Loucy (cell line): ENCODE measurements at regions not wholly inside any gene's neighbourhood (a gene's known extent, or its start where the extent isn't known, plus 50 kb on each side); places are given as distances from the start of the nearest gene placed in this dataset.
A peak's percentile ranks its signal among the peaks of the same experiment; 100 is the strongest.

Experiments
- H2AFZ ChIP-seq: fragments of 200-600 bp; sonication (generic); 2 replicates; pipeline ENCODE4 v1.6.0; 2016; ENCODE audit warnings: antibody characterized with exemption, mild to moderate bottlenecking, low read length, moderate library complexity
- H3F3A ChIP-seq: fragments of 200-600 bp; 2 replicates; pipeline ENCODE4 v1.6.0; 2016; ENCODE audit warnings: antibody characterized with exemption, low read depth, mild to moderate bottlenecking
- H3K27me3 ChIP-seq: fragments of 200-600 bp; sonication (generic); 2 replicates; pipeline ENCODE4 v1.6.1; 2014; ENCODE audit warnings: low read length, mild to moderate bottlenecking; ENCODE audit not compliant: insufficient read depth, poor library complexity, severe bottlenecking
- H3K36me3 ChIP-seq: fragments of 200-600 bp; sonication (generic); 2 replicates; pipeline ENCODE4 v1.6.1; 2016; ENCODE audit warnings: low read length; ENCODE audit not compliant: insufficient read depth
- H3K4me1 ChIP-seq: fragments of 200-600 bp; sonication (generic); 2 replicates; pipeline ENCODE4 v1.5.1; 2014; ENCODE audit warnings: low read length, mild to moderate bottlenecking; ENCODE audit not compliant: insufficient read depth, poor library complexity, severe bottlenecking
- H3K4me2 ChIP-seq: fragments of 200-600 bp; sonication (generic); 2 replicates; pipeline ENCODE4 v1.6.0; 2014; ENCODE audit warnings: antibody characterized with exemption, low read length, low read depth, mild to moderate bottlenecking; ENCODE audit not compliant: poor library complexity, severe bottlenecking
- H3K4me3 ChIP-seq: fragments of 200-600 bp; sonication (generic); 2 replicates; pipeline ENCODE4 v1.5.1; 2014; ENCODE audit warnings: low read length, mild to moderate bottlenecking, mixed read lengths; ENCODE audit not compliant: poor library complexity, severe bottlenecking
- H3K79me2 ChIP-seq: fragments of 200-600 bp; sonication (generic); 2 replicates; pipeline ENCODE4 v1.6.1; 2014; ENCODE audit warnings: low read length; ENCODE audit not compliant: insufficient read depth
- H3K9ac ChIP-seq: fragments of 200-600 bp; sonication (generic); 2 replicates; pipeline ENCODE4 v1.6.0; 2014; ENCODE audit warnings: mild to moderate bottlenecking, low read depth, low read length, moderate library complexity; ENCODE audit not compliant: poor library complexity, severe bottlenecking
- H3K9me2 ChIP-seq: fragments of 200-600 bp; sonication (generic); replicated peaks from 2 replicates; pipeline ENCODE4 v1.6.1; 2016; ENCODE audit warnings: low read depth, low read length, mixed read lengths
- H3K9me3 ChIP-seq: fragments of 200-600 bp; sonication (generic); 2 replicates; pipeline ENCODE4 v1.6.1; 2014; ENCODE audit warnings: mild to moderate bottlenecking, antibody characterized with exemption, low read length, low read depth; ENCODE audit not compliant: insufficient read depth
- H4K20me1 ChIP-seq: fragments of 200-600 bp; sonication (generic); 2 replicates; pipeline ENCODE4 v1.6.0; 2014; ENCODE audit warnings: antibody characterized with exemption, low read length, mild to moderate bottlenecking; ENCODE audit not compliant: insufficient read depth, poor library complexity, severe bottlenecking
- CTCF ChIP-seq: fragments of 200-600 bp; sonication (generic); conservative IDR thresholded peaks from 2 replicates; pipeline ENCODE4 v1.5.1; 2014; ENCODE audit warnings: mild to moderate bottlenecking, antibody characterized with exemption, low read length
- EZH2phosphoT487 ChIP-seq: fragments of 200-600 bp; IDR thresholded peaks from 2 replicates; pipeline ENCODE4 v1.6.1; 2018; ENCODE audit warnings: antibody characterized with exemption, mild to moderate bottlenecking, moderate library complexity, borderline replicate concordance

GRCh38 chr4:144259285-144259684 lies 118.8 kb upstream of the GYPA start:
- Histone ChIP-seq H3K4me2 (no peak overlapping the region), H3K9me3 (peaks cover 6% of the 10 kb centered on the region), H3K9ac (no peak overlapping the region), H3K9me2 (no peaks in the 10 kb centered on the region), H3F3A (no peaks in the 10 kb centered on the region), H2AFZ (no peak overlapping the region), H3K27me3 (no peaks in the 10 kb centered on the region), H3K79me2 (no peaks in the 10 kb centered on the region), H3K4me1 (no peaks in the 10 kb centered on the region), H3K4me3 (no peak overlapping the region), H3K36me3 (no peaks in the 10 kb centered on the region), H4K20me1 (no peaks in the 10 kb centered on the region)
- TF ChIP-seq EZH2phosphoT487: no peak
- no peak for TF ChIP-seq CTCF

- Histone ChIP-seq H3K4me1 (no peaks in the 10 kb centered on the region), H3K36me3 (no peaks in the 10 kb centered on the region), H3F3A (no peaks in the 10 kb centered on the region), H3K9ac (no peak overlapping the region), H3K27me3 (no peaks in the 10 kb centered on the region), H3K4me2 (no peak overlapping the region), H2AFZ (peak overlapping the region; percentile 28; the same call in 1 of the 2 replicates), H3K9me2 (no peaks in the 10 kb centered on the region), H4K20me1 (no peaks in the 10 kb centered on the region), H3K79me2 (no peaks in the 10 kb centered on the region), H3K4me3 (no peak overlapping the region), H3K9me3 (no peaks in the 10 kb centered on the region)
- TF ChIP-seq EZH2phosphoT487: no peak
- TF ChIP-seq CTCF: no peak
Observed at GRCh38 chr4:144267084-144267483, 126.6 kb upstream of the GYPA start.

GRCh38 chr4:144280688-144281087 lies 140.2 kb upstream of the GYPA start:
- Histone ChIP-seq H3K27me3 (no peaks in the 10 kb centered on the region), H2AFZ (no peak overlapping the region), H3K4me3 (no peak overlapping the region), H3K79me2 (no peaks in the 10 kb centered on the region), H3F3A (no peaks in the 10 kb centered on the region), H3K4me1 (no peaks in the 10 kb centered on the region), H3K9me3 (no peaks in the 10 kb centered on the region), H3K4me2 (no peak overlapping the region), H3K9ac (no peak overlapping the region), H3K36me3 (no peaks in the 10 kb centered on the region), H4K20me1 (no peaks in the 10 kb centered on the region), H3K9me2 (no peaks in the 10 kb centered on the region)
- no peak for TF ChIP-seq CTCF
- TF ChIP-seq EZH2phosphoT487: no peak
